OCI-LY1 (cell line): ENCODE measurements at regions not wholly inside any gene's neighbourhood (a gene's known extent, or its start where the extent isn't known, plus 50 kb on each side); places are given as distances from the start of the nearest gene placed in this dataset.

Source experiments
- H2AFZ ChIP-seq: fragments of 200-600 bp; sonication (generic), shearing (Covaris generic); 2 replicates; pipeline ENCODE4 v1.6.0; 2014; ENCODE audit warnings: antibody characterized with exemption, mild to moderate bottlenecking, low read length
- H3F3A ChIP-seq: fragments of 200-600 bp; sonication (generic), shearing (Covaris generic); 2 replicates; pipeline ENCODE4 v1.6.0; 2014; ENCODE audit warnings: mild to moderate bottlenecking, antibody characterized with exemption, low read length, moderate library complexity; ENCODE audit not compliant: insufficient read depth
- H3K27ac ChIP-seq: fragments of 200-600 bp; sonication (generic); 2 replicates; pipeline ENCODE4 v1.5.1; 2014; ENCODE audit warnings: low read length, mixed run types, mild to moderate bottlenecking, low read depth; ENCODE audit not compliant: poor library complexity, severe bottlenecking
- H3K27me3 ChIP-seq: fragments of 200-600 bp; sonication (generic); 2 replicates; pipeline ENCODE4 v1.6.0; 2014; ENCODE audit warnings: antibody characterized with exemption, mild to moderate bottlenecking, low read length, moderate library complexity; ENCODE audit not compliant: insufficient read depth
- H3K36me3 ChIP-seq: fragments of 200-600 bp; sonication (generic); 2 replicates; pipeline ENCODE4 v1.6.1; 2014; ENCODE audit warnings: mild to moderate bottlenecking, antibody characterized with exemption, low read length, moderate library complexity, mixed read lengths; ENCODE audit not compliant: insufficient read depth
- H3K4me1 ChIP-seq: fragments of 200-600 bp; sonication (generic); 2 replicates; pipeline ENCODE4 v1.5.1; 2014; ENCODE audit warnings: mild to moderate bottlenecking, low read length, moderate library complexity; ENCODE audit not compliant: insufficient read depth, severe bottlenecking
- H3K4me2 ChIP-seq: fragments of 200-600 bp; sonication (generic), shearing (Covaris generic); 2 replicates; pipeline ENCODE4 v1.6.1; 2014; ENCODE audit warnings: low read length
- H3K4me3 ChIP-seq: fragments of 200-600 bp; sonication (generic); 2 replicates; pipeline ENCODE4 v1.5.1; 2014; ENCODE audit warnings: low read length, low read depth, mild to moderate bottlenecking, mixed read lengths; ENCODE audit not compliant: poor library complexity, severe bottlenecking
- H3K79me2 ChIP-seq: fragments of 200-600 bp; shearing (Covaris generic); 2 replicates; pipeline ENCODE4 v1.6.1; 2016; ENCODE audit warnings: mixed run types, low read length, mixed read lengths; ENCODE audit not compliant: insufficient read depth
- H3K9ac ChIP-seq: fragments of 200-600 bp; sonication (generic), shearing (Covaris generic); 2 replicates; pipeline ENCODE4 v1.6.1; 2014; ENCODE audit warnings: mild to moderate bottlenecking, low read length, mixed read lengths
- H3K9me2 ChIP-seq: fragments of 200-600 bp; sonication (generic), shearing (Covaris generic); 2 replicates; pipeline ENCODE4 v1.6.1; 2014; ENCODE audit warnings: low read depth, mild to moderate bottlenecking, low read length, mixed read lengths
- H3K9me3 ChIP-seq: fragments of 200-600 bp; shearing (Covaris generic); 2 replicates; pipeline ENCODE4 v1.6.1; 2014; ENCODE audit warnings: low read length, mixed read lengths
- H4K20me1 ChIP-seq: fragments of 200-600 bp; sonication (generic), shearing (Covaris generic); 2 replicates; pipeline ENCODE4 v1.6.0; 2016; ENCODE audit warnings: mild to moderate bottlenecking, low read length; ENCODE audit not compliant: insufficient read depth
- CTCF ChIP-seq: fragments of 200-600 bp; sonication (generic), shearing (Covaris generic); IDR thresholded peaks from 2 replicates; pipeline ENCODE4 v1.5.1; 2017; ENCODE audit warnings: mild to moderate bottlenecking, antibody characterized with exemption, low read length, moderate library complexity, mixed read lengths
- EZH2 ChIP-seq: fragments of 200-600 bp; sonication (generic), shearing (Covaris generic); IDR thresholded peaks from 2 replicates; pipeline ENCODE4 v1.8.0; 2017; ENCODE audit warnings: borderline replicate concordance, mixed run types, mild to moderate bottlenecking, antibody characterized with exemption, low read length, moderate library complexity, mixed read lengths

- no peak for TF ChIP-seq EZH2
- no peak for TF ChIP-seq CTCF
- Histone ChIP-seq H3K4me2 (no peak overlapping the region), H3K27me3 (no peaks in the 10 kb centered on the region), H3K4me3 (no peak overlapping the region), H4K20me1 (no peaks in the 10 kb centered on the region), H3K9me3 (no peaks in the 10 kb centered on the region), H3K9ac (no peak overlapping the region), H3K4me1 (no peaks in the 10 kb centered on the region), H3K36me3 (no peaks in the 10 kb centered on the region), H3K79me2 (no peaks in the 10 kb centered on the region), H2AFZ (no peak overlapping the region), H3K27ac (no peak overlapping the region), H3F3A (peaks cover 6% of the 10 kb centered on the region; the same call in 1 of the 2 replicates), H3K9me2 (no peaks in the 10 kb centered on the region)
These were observed 116.2 kb upstream of the MKLN1 start for GRCh38 chr7:131211500-131211899.

GRCh38 chr7:131212114-131212513, 115.6 kb upstream of the MKLN1 start:
- no peaks in the 10 kb centered on the region for H3K36me3 ChIP-seq
- H3K79me2 ChIP-seq, result no peaks in the 10 kb centered on the region
- no peaks in the 10 kb centered on the region for H3K9me3 ChIP-seq
- H3K9me2 ChIP-seq, result no peaks in the 10 kb centered on the region
- H3K4me3 ChIP-seq, result no peak overlapping the region
- no peaks in the 10 kb centered on the region for H3K4me1 ChIP-seq
- H3K4me2 ChIP-seq, result no peak overlapping the region
- no peaks in the 10 kb centered on the region for H4K20me1 ChIP-seq
- no peak for TF ChIP-seq EZH2
- no peak for TF ChIP-seq CTCF
- H3F3A ChIP-seq, result peaks cover 6% of the 10 kb centered on the region; the same call in 1 of the 2 replicates
- H3K27me3 ChIP-seq, result no peaks in the 10 kb centered on the region
- no peak overlapping the region for H3K27ac ChIP-seq
- no peak overlapping the region for H3K9ac ChIP-seq
- no peak overlapping the region for H2AFZ ChIP-seq

GRCh38 chr7:131218727-131219128, 108.9 kb upstream of the MKLN1 start:
- Histone ChIP-seq H3K9me3 (no peaks in the 10 kb centered on the region), H3K9me2 (no peaks in the 10 kb centered on the region), H3K4me1 (peaks cover 22% of the 10 kb centered on the region), H3K4me3 (no peak overlapping the region), H3K27ac (peak overlapping the region; percentile 77), H3K79me2 (no peaks in the 10 kb centered on the region), H3K36me3 (no peaks in the 10 kb centered on the region), H3F3A (peaks cover 7% of the 10 kb centered on the region; the same call in 1 of the 2 replicates), H3K9ac (0 out of 2 replicates have a peak overlapping the region, but pooled peaks have one; percentile 8), H3K4me2 (peak overlapping the region; percentile 8; the same call in 1 of the 2 replicates), H3K27me3 (no peaks in the 10 kb centered on the region), H4K20me1 (no peaks in the 10 kb centered on the region), H2AFZ (peak overlapping the region; percentile 1; the same call in 1 of the 2 replicates)
- TF ChIP-seq EZH2 (no peak), CTCF (no peak)
